GM18870 (cell line): ENCODE measurements at regions not wholly inside any gene's neighbourhood (a gene's known extent, or its start where the extent isn't known, plus 50 kb on each side); places are given as distances from the start of the nearest gene placed in this dataset.
"Not testable (repeated sequence)": the region's sequence is repeated elsewhere in the genome, so short reads cannot be mapped to it uniquely, and the experiment has no call there.

ENCODE experiments used
- ATAC-seq: cut with Tn5 transposase; IDR thresholded peaks from one replicate; pipeline ENCODE4 v1.9.1; 2021; ENCODE audit warnings: moderate library complexity; ENCODE audit not compliant: unreplicated experiment

DNA sequence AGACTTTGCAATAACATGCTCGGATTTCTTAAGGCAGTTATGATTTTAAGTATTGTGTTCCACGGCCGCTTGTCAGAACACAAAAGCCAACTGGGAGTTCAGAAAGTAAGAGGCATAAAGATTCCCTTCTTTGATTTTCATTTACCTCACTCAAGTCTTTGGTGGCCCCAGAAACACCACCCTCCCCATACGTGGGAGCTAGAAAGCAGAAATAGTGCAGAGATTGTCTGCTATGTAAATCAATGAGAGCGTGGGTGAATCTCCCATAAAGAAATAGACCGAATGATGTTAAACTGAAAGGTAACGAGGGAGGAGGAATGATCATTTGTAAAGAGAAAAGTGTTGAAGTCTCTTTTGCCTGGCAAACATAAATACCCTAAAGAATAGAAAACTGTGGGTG, 322.1 kb upstream of the ETAA1 start:
- ATAC-seq = no peak

DNA sequence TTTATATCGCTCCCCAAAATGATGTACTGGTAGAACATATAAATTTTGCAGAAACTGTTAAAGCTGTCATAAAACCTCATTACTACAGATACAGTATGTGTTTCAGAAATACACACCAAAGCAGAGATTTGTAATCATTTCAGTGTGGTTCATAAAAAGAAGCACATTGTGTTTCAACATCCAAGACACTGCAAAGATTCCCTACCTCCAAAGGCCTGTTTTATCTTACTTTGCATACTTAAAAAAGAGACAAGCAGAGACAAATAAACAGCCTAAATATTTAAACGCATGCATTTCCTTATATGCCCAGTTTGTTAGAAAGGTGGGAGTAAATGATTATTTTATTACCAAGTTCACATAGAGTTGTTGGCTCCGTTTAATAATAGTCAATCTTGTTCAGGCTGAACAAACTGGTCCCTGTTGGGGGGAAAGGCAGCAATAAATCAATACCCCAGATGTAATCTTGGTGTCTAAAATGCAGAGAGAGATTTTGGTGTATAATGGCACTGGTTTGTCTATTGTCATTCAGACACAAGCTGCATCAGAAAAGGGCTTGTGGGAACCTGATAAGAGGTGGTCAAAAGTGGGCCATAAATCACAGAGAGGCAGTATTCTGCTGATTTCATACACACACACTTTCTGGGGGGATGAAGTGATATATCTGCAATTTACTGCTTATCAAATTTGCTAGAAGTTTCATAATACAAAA, 321.4 kb upstream of the ETAA1 start:
- no peak for ATAC-seq

DNA sequence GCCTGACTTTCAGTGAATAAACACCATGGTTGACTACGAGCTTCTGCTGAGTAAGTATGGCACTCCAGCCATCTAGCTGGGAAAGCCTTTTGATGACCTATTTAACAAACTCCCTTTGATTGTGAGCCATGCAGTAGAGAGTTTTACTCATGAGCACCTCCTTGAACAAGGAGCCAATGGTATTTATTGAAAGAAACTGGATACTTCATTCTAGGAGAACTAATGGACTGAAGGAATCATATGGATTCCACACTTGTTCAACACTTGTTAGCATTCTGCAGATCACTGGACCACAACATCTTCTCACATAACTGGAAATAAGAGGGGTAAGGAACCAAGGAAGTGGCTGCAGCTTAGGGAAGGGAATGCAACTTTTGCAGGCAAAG, 320.9 kb upstream of the ETAA1 start:
- ATAC-seq = no peak

DNA sequence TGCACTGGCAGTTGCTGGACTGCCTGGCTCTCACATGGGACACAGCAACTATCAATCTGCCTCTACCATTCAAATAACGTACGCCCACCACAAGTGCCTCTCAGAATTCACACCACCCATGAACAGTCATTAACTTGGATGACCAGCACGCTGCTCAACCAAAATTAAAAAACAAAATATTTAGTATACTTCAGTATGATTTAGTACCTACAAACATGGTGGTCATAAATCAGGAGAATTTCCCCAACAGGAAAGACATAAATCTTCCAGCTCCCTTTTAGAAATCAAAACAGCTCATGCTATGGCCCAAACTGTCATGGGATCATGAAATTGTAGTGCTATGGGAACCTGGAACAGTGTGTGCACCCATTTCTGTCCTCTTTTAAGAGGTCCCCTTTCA, 317.4 kb upstream of the ETAA1 start:
- no peak for ATAC-seq

DNA sequence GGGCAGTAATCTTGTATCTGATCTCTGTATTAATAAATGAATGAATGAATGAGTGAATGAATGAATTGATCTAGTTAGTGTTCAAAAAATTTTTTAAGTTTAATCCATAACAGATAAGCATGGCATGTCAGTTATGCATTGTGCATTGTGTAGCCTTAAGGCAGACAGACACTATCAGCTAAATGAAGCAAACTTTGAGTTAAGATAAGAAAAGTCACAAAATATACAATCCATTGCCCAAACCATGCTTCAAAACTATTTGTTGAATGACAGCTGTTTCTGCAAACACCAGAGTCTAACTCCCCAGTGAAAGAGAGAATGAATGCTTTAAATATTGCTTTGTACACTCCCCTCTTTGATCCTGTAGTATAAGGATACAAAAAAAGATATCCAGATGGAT, 314.3 kb upstream of the ETAA1 start:
- no peak for ATAC-seq

DNA sequence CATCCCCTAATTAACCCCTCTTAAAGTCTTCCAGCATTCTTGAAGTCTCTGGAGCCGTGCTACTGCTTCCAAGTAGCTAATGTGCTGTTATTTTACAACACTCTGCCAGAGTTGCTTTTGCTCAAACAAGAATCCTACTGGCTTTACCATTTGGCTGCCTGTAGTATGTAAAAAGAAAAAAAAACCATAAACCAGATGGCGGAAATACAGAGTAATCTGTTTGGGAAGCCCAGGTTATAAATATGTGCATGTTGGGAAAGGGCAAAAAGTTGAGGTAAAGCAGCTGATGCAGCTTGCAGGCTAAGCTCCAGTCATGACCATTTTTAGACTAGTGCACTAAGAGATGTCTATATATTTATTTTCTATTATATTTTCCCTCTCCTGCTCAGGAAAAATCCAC, 313.2 kb upstream of the ETAA1 start:
- ATAC-seq = no peak

DNA sequence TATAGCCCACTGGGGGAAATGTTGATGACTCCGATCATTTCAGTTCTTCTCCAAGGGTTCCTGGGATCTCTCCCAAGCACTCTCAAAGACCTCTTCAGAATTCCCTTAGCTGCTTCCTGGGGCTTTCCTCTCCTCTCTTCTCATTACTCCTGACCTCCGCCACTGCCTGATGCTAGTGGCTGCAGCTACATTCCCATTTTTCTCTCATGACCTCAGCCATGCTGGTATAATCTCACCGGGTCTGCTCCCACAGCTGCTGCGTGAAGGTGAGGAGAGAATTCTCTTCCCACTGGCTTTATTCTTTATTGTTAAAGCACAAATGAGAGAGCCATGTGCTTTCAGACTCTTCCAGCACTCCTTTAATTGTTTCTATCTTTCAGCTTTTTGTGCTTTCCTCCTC, 312.0 kb upstream of the ETAA1 start:
- no peak for ATAC-seq

DNA sequence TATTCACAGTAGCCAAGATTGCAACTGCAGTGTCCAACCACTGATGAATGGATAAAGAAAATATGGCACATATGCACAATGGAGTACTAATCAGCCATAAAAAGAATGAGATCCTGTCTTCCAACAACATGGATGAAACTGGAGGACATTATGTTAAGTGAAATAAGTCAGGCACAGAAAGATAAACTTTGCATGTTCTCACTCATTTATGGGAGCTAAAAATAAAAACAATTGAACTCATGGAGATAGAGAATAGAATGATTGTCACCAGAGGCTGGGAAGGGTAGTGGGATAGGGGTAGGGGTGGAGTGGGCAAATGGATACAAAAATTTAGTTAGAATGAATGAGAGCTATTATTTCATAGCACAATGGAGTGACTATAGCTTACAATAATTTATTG, 305.5 kb upstream of the ETAA1 start:
- ATAC-seq = no peak

DNA sequence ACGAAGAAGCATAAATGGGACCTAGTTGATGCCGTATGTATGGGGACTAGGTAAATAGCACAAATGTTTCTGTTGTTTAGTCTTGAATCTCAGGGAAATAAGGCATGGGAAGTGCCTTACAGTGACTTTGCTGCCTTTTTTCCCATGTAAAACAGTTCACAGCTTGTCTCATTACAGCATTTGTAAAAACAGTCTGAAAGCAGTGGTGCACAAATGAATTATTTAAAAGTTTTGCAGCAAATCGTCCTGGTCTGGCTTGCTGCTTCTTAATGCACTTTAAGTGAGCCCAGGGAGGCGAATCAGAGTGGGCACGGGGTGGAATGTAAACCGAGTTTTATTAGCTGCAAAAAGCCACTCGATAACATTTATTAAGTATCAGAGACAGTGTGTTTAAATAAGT, 302.0 kb upstream of the ETAA1 start:
- ATAC-seq = no peak

DNA sequence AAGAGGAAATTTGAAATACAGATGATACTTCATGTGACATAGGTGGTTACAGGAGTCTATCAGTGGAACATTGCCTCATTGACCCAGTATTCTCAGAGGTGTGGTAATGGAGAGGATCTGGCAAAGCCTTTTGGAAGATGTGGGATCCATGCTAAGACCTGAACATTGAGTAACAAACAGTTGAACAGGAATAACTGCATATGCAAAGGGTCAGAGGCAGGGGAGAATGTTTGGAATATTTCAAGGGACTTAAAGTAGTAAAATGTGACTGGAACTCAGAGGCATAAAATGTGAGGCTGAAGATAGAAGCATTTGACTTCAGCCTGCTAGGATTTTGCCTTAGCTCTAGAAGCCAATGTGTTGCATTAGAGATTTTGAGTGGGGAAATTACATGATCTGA, 300.2 kb upstream of the ETAA1 start:
- ATAC-seq = no peak

DNA sequence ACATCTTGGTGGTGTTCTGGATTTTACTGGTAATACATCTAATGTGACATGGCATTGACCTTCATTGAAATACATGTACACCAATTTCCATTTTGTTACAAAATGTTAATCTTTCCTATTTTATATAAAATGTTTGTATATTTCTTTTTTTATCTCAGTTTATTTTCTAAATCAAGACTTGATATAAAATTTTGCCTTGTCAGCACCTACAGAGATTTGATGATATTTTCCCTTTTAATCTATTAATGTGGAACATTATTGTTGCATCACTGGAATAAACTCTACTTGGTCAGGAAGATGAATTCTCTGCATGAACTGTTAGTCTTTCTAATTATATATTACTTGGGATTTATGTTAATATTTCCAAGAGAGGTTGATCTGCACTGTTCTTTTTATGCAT, 294.0 kb upstream of the ETAA1 start:
- no peak for ATAC-seq

DNA sequence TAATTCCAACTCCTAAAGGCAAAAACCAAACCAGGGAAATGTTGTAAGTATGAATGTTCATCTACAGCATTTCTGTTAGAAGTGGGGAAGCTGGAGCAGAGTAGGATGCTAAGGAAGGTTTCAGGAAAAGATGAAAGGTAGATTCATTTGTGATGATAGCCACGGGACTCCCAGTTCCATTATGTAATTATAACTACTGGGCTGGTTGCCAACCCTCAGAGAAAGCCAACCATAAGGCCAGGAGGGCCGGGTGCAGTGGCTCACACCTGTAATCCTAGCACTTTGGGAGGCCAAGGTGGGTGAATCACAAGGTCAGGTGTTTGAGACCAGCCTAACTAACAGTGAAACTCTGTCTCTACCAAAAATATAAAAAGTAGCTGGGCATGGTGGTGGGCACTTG, 288.9 kb upstream of the ETAA1 start:
- no peak for ATAC-seq

DNA sequence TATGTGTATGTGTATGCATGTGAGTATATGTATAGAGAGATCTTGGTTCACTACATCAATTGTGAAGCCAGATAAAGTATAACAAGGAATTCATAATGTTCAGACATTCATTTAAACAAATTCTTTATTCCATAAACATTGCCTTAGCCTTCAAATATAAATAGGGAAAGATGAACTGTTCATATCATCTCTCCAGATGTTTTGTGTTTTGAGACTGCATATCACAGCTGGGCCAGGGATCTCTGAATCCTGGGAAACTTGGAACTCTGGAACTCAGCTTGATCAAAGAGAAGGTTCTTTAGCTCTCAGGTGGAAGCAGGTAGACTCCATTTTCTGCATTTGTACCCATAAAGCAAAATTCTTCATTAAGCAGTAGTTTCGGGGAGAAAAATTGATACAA, 272.6 kb upstream of the ETAA1 start:
- ATAC-seq = no peak

DNA sequence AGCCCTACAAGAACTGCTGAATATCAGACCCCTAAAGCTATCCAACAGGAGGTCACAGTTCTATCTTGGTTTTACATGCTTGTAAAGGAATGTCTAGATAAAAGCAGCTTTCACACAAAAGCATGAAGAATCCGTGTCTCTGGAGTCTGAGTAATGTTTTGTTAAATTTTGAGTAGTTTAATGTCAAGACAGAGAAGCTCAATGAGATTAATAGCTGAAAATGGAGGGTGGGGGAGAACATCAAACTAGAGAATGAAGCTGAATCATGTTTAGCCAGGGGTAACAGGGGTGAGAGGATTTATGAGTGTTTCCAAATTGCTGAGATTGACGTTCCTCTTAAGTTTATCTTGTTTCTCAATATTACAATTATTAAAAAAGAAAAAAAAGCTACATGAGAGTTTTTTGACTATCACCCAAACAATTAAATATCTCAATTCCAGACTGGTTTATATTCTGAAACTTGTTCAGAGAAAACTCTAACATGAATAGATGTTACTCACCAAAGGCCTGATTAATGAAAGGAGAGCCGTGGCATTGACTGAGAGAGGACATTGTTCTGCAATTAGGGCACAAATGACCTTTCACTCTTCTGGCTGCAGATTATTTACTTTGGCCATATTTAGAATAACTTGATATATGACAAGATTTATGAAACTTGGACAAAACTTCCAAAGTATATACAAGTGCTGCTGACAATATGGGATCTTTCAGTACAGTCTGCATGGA, 266.4 kb upstream of the ETAA1 start:
- no peak for ATAC-seq

DNA sequence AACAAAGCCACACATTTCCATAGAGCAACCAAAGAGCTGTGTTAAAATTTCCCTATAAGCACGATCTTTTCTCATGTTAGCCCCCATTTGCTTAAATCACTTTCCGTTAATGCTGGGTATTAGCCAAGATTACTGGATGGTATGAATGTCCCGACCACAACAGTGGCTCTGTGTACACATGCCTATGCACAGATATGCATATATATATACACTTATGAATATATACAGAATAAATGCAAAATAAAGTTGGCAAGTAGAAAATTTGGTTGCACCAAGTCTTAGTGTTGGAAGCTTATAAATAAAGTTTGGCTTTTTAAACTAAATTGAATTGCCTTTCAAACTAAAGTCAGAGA, 265.9 kb upstream of the ETAA1 start:
- no peak for ATAC-seq

DNA sequence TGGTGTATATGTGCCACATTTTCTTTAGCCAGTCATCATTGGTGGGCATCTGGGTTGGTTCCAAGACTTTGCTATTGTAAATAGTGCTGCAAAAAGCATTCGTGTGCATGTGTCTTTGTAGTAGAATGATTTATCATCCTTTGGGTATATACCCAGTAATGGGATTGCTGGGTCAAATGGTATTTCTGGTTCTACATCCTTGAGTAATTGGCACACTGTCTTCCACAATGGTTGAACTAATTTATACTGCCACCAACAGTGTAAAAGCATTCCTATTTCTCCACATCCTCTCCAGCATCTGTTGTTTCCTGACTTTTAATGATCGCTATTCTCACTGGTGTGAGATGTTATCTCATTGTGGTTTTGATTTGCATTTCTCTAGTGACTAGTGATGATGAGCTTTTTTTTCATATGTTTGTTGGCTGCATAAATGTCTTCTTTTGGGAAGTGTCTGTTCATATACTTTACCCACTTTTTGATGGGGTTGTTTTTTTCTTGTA, 264.6 kb upstream of the ETAA1 start:
- ATAC-seq = not testable (repeated sequence)

DNA sequence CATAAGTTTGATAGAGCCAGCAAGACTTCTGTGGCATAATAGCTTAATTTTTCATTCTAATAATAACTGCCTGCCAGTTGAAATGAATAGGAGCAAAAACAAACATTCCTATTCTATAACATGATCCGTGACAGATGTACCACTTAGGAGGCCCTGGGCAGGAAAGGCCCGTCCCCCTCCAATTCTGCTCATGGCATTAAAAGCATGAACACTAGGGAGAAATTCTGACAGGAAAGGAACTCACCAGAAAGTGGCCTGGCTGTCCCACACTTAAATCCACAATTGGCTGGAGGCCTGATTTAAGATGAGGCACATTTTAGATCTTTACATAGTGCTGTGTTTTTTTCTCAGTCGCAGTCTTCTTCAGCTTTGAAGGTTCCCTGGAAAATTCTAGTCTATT, 261.9 kb upstream of the ETAA1 start:
- ATAC-seq = no peak

DNA sequence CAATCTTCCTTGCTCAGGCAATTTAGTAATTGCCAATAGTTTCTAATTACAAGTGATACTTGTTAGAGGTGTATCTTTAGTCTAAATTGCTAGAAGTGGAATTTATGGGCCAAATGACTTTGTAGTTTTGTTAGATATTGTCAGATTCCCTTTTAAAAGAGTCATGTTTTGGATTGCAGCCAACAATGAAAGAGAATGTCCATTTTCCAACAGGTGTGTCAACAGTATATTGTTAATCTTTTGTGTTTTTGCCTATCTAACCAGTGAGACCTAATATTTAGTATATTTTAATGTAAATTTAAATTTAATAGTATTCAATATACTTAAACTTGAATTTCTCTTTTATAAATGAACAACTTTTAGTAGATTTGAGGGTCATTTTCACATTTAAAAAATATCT, 259.4 kb upstream of the ETAA1 start:
- ATAC-seq = no peak

DNA sequence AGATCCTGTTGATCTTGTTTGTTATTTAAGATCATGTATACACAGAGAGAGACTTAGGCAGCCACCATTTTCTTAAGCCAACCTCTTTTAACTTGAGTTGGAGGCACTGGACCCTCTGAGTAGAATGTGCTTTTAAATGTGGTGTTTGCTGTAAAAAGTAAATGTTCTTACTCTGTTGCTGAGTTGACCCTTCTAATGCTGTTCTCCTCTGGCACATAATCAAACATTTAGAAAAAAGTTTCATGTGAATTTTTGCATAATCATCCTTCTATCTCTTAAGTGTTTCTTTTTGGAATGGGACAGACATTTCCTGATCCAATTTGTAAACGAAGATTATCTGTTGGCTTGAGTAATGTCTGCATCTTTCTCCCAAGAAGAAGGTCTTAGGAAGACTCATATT, 255.1 kb upstream of the ETAA1 start:
- ATAC-seq = no peak

DNA sequence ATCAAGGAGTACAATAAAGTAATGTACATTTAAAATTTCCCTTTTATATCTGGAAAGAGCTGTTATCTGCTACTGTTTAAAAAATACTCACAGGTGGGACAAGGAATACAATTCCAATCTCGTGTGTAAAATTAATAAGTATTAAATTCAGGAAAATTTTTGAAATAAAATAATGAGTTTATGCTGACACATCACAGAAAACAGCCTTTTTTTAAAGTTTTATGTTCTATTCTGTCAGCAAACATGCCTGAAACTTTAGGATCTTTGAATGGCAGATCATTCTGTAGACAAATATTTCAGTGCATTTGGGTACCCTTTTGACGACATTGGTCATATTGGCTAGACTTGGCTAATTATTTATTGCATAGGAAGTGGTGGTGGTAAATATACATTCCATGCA, 254.4 kb upstream of the ETAA1 start:
- ATAC-seq = no peak

DNA sequence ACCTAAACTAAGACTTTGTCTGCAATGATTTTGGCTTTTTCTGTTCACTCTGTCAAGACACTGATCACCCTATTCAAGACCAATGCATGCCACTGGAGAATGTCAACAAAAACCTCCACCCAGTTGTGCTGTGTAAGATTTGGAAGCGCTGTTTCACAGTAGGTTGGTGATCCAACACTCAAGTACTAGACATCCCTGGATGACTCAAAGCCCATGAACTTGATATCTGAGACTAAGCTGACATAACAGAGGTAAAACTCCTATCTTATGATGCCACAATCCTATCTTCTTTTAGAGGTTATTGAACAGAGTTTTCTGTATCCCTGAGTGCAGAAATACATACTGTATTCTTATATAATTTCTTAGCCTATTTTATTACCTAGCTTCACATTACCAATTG, 251.3 kb upstream of the ETAA1 start:
- ATAC-seq = no peak

DNA sequence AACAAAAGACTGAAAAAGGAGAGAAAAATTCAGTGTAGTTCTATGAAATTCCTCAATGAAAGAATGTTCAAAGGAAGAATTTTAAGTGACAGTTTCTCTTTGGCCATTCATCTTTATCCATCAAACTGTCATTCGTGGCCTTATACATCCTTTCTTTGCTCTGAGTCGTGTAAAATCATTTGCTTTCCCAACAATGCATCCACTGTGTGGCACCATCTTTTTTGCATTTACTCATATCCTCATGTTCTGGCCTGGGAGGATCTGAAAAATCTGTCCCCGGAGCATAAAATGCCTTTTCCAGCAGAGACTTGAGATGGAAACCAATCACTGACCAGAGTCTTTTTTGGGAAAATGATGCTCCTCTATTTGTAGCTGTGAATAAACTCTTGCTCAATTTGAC, 240.3 kb upstream of the ETAA1 start:
- no peak for ATAC-seq

DNA sequence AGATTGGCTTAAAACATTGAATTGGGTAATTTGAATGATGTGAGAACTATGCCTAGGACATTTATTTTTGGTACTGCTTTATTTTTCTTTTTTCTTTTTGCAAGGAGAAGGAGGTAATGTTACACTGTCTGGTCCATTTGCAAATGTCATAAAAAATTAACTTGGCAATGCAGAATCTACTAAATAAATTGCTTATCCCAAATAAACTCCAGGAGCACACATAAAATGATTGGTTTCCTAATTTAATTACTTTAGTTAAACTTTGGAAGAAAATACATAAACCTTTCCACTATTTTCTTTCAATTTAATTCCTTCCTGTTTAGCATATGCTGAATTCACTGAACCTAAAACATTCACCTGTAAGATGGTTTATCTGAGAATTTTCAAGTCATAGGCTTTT, 238.4 kb upstream of the ETAA1 start:
- ATAC-seq = no peak
